ENCODE measurements at regions not wholly inside any gene's neighbourhood (a gene's known extent, or its start where the extent isn't known, plus 50 kb on each side); places are given as distances from the start of the nearest gene placed in this dataset.

- no peak for TF ChIP-seq Cebpa-rat (IDR thresholded peaks at IDR 0.05)
These were observed 133.1 kb downstream of the IQUB start for GRCh38 chr7:123401295-123401694.

DNA sequence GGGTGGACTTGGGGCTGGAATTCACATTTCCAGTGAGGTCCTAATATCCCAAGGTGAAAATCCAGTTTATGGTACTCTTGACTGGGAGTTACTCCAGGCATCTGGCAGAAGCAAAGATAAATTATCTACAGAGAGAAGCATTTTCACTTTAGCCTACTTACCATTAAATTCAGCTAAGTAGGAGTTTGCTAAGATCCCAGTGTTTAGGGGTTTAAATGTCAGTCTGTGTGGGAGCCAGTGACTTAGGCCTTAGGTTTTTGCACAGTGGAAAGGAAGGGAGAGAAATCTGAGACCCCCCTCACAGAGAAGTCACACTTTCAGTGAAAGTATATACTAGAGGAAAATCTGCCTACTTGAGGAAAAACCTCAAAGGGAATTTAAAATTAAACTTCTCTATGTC, 134.2 kb downstream of the IQUB start:
- H3K9ac ChIP-seq, result no peak overlapping the region
- no peaks in the 10 kb centered on the region for H4K20me1 ChIP-seq
- H3K9me3 ChIP-seq (replicated peaks in 1 of 11), result no peaks in the 10 kb centered on the region
- H3K27me3 ChIP-seq, result no peaks in the 10 kb centered on the region
- H3K27ac ChIP-seq, result no peak overlapping the region
- no peaks in the 10 kb centered on the region for H3K36me3 ChIP-seq
- H3K4me1 ChIP-seq, result no peaks in the 10 kb centered on the region
- H3K4me2 ChIP-seq, result no peak overlapping the region
- no peak for TF ChIP-seq Cebpa-rat (IDR thresholded peaks at IDR 0.05)
- no peak overlapping the region for H3K4me3 ChIP-seq

More at GRCh38 chr7:123401295-123401694, 133.1 kb downstream of the IQUB start:
- Histone ChIP-seq H3K36me3 (no peaks in the 10 kb centered on the region), H3K4me3 (no peak overlapping the region), H3K9ac (no peak overlapping the region), H3K4me1 (no peaks in the 10 kb centered on the region), H3K4me2 (no peak overlapping the region), H4K20me1 (no peaks in the 10 kb centered on the region), H3K27ac (no peak overlapping the region), H3K9me3 (replicated peaks in 1 of 11) (no peaks in the 10 kb centered on the region), H3K27me3 (no peaks in the 10 kb centered on the region)

DNA sequence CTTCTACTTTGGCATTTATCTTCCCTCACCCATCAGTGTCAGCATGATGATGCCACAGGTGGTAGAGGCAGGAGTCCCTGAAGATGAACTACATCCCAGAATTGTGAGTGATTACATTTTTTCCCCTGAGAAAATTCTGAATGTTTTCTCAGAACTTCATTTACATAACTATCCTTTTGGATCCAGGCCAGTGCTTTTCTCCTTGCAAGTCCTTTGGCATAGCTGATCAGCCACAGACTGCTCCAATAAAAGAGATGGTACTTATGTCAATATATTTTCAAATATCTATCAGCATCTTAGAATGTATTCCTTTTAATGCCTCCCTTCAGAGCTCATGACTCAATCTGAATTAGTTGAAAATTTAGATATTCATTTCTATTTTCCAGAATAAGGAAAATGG, 135.5 kb downstream of the IQUB start:
- no peaks in the 10 kb centered on the region for H4K20me1 ChIP-seq
- no peak overlapping the region for H3K4me3 ChIP-seq
- no peaks in the 10 kb centered on the region for H3K4me1 ChIP-seq
- TF ChIP-seq Cebpa-rat (IDR thresholded peaks at IDR 0.05), result no peak
- no peaks in the 10 kb centered on the region for H3K9me3 ChIP-seq (replicated peaks in 1 of 11)
- no peaks in the 10 kb centered on the region for H3K36me3 ChIP-seq
- H3K4me2 ChIP-seq, result no peak overlapping the region
- H3K27me3 ChIP-seq, result no peaks in the 10 kb centered on the region
- no peak overlapping the region for H3K27ac ChIP-seq
- H3K9ac ChIP-seq, result no peak overlapping the region

DNA sequence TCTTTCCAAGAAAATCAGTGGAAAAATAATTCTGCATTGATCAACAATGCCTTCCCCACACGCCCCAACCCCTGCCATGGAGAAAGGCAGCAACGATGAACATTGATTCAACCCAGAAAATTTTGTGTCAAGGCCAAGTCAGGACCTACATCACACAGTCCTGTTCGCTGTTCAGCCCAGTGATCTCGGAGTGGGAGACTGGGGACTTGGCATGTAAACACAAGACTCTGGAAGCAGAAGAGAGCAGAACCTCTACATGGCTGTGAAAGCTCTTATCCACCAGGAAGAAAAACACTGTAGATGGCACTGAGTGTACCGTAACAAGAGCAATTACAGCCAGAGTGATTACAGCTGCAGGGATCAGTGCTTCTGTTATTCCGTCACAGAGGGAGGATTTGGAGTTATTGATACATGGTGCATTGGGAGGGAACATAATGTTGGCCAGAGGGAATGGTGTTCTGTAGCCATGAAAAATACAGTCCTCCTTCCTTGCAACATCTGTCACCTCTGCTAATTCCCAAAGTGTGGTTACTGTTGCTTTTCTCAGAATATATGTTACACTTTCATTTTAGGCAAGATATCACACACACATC, 136.6 kb downstream of the IQUB start:
- H3K27ac ChIP-seq, result no peak overlapping the region
- no peaks in the 10 kb centered on the region for H3K27me3 ChIP-seq

DNA sequence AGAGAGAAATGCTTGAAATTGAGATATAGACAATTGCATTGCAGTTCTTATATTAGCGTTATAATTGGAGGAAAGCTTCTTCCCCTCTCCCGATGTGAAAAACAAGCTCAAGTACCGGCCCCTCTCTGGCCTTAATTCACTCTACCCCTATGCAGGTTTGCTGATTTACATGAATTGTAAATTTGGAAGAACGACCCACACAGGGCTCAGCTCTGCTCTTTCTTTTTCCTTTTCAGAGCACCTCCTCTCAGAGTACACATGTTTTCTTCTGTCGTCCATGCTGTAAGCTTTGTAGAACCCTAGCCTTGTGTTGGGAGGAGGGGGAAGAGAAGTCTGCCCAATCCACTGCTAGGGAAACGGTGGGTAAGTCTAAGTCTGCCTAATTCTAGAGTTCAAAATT, 140.8 kb downstream of the IQUB start:
- Histone ChIP-seq H3K4me3 (no peak overlapping the region), H3K27me3 (no peaks in the 10 kb centered on the region), H3K27ac (no peak overlapping the region), H3K9me3 (replicated peaks in 1 of 11) (no peaks in the 10 kb centered on the region), H3K4me1 (no peaks in the 10 kb centered on the region), H3K4me2 (no peak overlapping the region), H3K9ac (no peak overlapping the region), H4K20me1 (no peaks in the 10 kb centered on the region), H3K36me3 (no peaks in the 10 kb centered on the region)
- TF ChIP-seq Cebpa-rat (IDR thresholded peaks at IDR 0.05), result no peak

More for the DNA sequence above, 136.6 kb downstream of the IQUB start:
- Histone ChIP-seq H3K4me2 (no peak overlapping the region), H3K9me3 (replicated peaks in 1 of 11) (no peaks in the 10 kb centered on the region), H3K4me3 (no peak overlapping the region), H3K9ac (no peak overlapping the region), H3K36me3 (no peaks in the 10 kb centered on the region), H4K20me1 (no peaks in the 10 kb centered on the region), H3K4me1 (no peaks in the 10 kb centered on the region)
- no peak for TF ChIP-seq Cebpa-rat (IDR thresholded peaks at IDR 0.05)

- Histone ChIP-seq H3K9me3 (replicated peaks in 1 of 11) (no peaks in the 10 kb centered on the region; a peak in 1 of 22 replicates), H3K27ac (no peak overlapping the region), H3K4me1 (no peaks in the 10 kb centered on the region), H3K4me2 (no peak overlapping the region), H3K27me3 (no peaks in the 10 kb centered on the region), H4K20me1 (no peaks in the 10 kb centered on the region), H3K9ac (no peak overlapping the region), H3K4me3 (no peak overlapping the region), H3K36me3 (no peaks in the 10 kb centered on the region)
- TF ChIP-seq Cebpa-rat (IDR thresholded peaks at IDR 0.05), result no peak
These were observed 162.0 kb downstream of the IQUB start for GRCh38 chr7:123372368-123372767.

- no peaks in the 10 kb centered on the region for H3K27me3 ChIP-seq
- no peak overlapping the region for H3K4me2 ChIP-seq
- H3K27ac ChIP-seq, result no peak overlapping the region
- no peak overlapping the region for H3K4me3 ChIP-seq
- TF ChIP-seq Cebpa-rat (IDR thresholded peaks at IDR 0.05), result no peak
- H3K9me3 ChIP-seq (replicated peaks in 1 of 11), result no peaks in the 10 kb centered on the region
- no peaks in the 10 kb centered on the region for H3K36me3 ChIP-seq
- no peak overlapping the region for H3K9ac ChIP-seq
- H3K4me1 ChIP-seq, result no peaks in the 10 kb centered on the region
- no peaks in the 10 kb centered on the region for H4K20me1 ChIP-seq
These were observed 166.8 kb downstream of the IQUB start for GRCh38 chr7:123367484-123368122.

DNA sequence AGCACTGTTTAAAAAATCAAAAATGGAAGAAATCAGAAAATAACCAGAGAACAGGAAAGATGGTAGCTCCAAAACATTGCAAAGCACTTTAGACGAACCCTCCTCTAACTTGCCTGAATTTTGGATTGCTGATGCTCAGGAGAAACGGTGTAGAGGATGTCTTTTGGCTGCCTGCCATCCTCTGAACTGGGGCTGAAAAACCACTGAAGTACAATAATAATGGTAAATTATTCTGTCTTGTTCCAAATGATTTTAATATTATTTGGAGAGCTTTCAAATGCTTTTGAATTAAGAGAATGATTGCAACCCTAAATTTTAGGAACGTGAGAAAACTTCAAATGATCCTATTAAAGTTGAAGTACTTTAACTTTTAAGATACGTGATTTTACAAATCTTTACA, 167.3 kb upstream of the SLC13A1 start:
- Histone ChIP-seq H4K20me1 (no peaks in the 10 kb centered on the region), H3K27ac (no peak overlapping the region), H3K9ac (no peak overlapping the region), H3K4me1 (no peaks in the 10 kb centered on the region), H3K36me3 (no peaks in the 10 kb centered on the region), H3K4me2 (no peak overlapping the region), H3K9me3 (replicated peaks in 1 of 11) (no peaks in the 10 kb centered on the region), H3K4me3 (no peak overlapping the region), H3K27me3 (no peaks in the 10 kb centered on the region)
- TF ChIP-seq Cebpa-rat (IDR thresholded peaks at IDR 0.05), result no peak

DNA sequence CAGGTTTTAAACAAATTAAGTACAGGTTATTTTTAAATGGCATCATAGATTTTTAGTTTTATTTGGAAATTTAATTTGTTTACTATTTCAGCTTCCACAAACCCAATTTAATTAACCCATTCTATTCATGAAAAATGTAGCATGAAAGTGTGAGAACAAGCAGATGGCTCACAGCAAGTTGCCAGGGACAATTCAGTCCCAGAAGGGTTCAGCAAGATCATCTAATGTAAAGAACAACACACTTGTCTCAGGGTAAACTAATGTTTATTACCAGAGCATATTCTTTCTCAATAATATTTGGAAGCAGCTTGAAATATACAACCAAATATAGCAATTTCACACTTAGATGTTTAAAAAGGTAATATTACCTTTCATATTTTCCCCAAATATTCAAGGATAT, 166.9 kb upstream of the SLC13A1 start:
- Histone ChIP-seq H3K4me1 (no peaks in the 10 kb centered on the region), H3K27ac (no peak overlapping the region), H4K20me1 (no peaks in the 10 kb centered on the region), H3K4me3 (no peak overlapping the region), H3K9ac (no peak overlapping the region), H3K36me3 (no peaks in the 10 kb centered on the region), H3K4me2 (no peak overlapping the region), H3K9me3 (replicated peaks in 1 of 11) (no peaks in the 10 kb centered on the region), H3K27me3 (no peaks in the 10 kb centered on the region)
- TF ChIP-seq Cebpa-rat (IDR thresholded peaks at IDR 0.05), result no peak

DNA sequence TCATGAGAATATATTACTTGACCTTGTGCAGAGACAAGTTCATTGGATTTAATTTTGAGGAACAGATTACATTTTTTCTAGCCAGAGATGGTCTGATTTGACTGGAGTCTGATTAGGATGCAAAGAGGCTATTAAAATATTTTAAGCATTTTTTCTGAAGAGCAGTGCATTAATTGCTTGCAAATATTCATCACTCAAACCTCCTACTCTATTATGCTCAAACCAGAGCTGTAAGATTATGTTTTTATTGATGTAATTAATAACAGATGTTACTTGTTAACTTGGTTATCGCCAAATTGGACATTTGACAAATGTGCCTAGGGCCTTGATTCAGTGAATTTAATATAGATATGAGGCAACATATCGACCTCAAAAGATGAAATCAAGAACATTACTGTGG, 160.9 kb upstream of the SLC13A1 start:
- TF ChIP-seq Cebpa-rat (IDR thresholded peaks at IDR 0.05), result no peak
- Histone ChIP-seq H3K9ac (no peak overlapping the region), H4K20me1 (no peaks in the 10 kb centered on the region), H3K36me3 (no peaks in the 10 kb centered on the region), H3K27me3 (no peaks in the 10 kb centered on the region), H3K4me3 (no peak overlapping the region), H3K4me2 (no peak overlapping the region), H3K4me1 (peaks cover 0 to 4% (median under 1%) of the 10 kb centered on the region in 10 experiments; a peak in 4 of 20 replicates), H3K9me3 (replicated peaks in 1 of 11) (no peaks in the 10 kb centered on the region), H3K27ac (no peak overlapping the region)
